Small intestine (tissue), 7 donors: ENCODE measurements at regions not wholly inside any gene's neighbourhood (a gene's known extent, or its start where the extent isn't known, plus 50 kb on each side); places are given as distances from the start of the nearest gene placed in this dataset.
A peak's percentile ranks its signal among the peaks of the same experiment; 100 is the strongest.
"Not testable (repeated sequence)": the region's sequence is repeated elsewhere in the genome, so short reads cannot be mapped to it uniquely, and the experiment has no call there.

Experiments used
- DNase-seq, 2 donors: peaks; one replicate each; pipeline versions ENCODE4 v3.0.0 to v3.0.0-alpha.2; 2013
- FAIRE-seq: peaks from 2 replicates; lab custom pipeline; 2012; peaks lifted over from hg19 to GRCh38; lab: Jason Lieb, UNC
- H3K27ac ChIP-seq, 3 donors: one replicate each; pipeline ENCODE4 v1.5.1; 2013; ENCODE audit warnings: low read length in 2 of 3, mild to moderate bottlenecking in 2 of 3, control low read depth in 1 of 3, inconsistent platforms in 1 of 3, low read depth in 1 of 3, moderate library complexity in 1 of 3
- H3K27me3 ChIP-seq, 3 donors: one replicate each; pipeline ENCODE4 v1.6.1; 2013; ENCODE audit warnings: low read length in 3 of 3, inconsistent platforms in 1 of 3; ENCODE audit not compliant: control insufficient read depth in 3 of 3, insufficient read depth in 3 of 3
- H3K36me3 ChIP-seq, 3 donors: one replicate each; pipeline ENCODE4 v1.6.1; 2013; ENCODE audit warnings: low read length in 3 of 3, inconsistent platforms in 1 of 3, low read depth in 1 of 3, mild to moderate bottlenecking in 1 of 3, moderate library complexity in 1 of 3; ENCODE audit not compliant: control insufficient read depth in 3 of 3, insufficient read depth in 2 of 3
- H3K4me1 ChIP-seq, 3 donors: one replicate each; pipeline ENCODE4 v1.6.1; 2013; ENCODE audit warnings: low read length in 2 of 3, inconsistent platforms in 1 of 3, low read depth in 1 of 3, mild to moderate bottlenecking in 1 of 3, moderate library complexity in 1 of 3; ENCODE audit not compliant: control insufficient read depth in 3 of 3, insufficient read depth in 2 of 3
- H3K4me3 ChIP-seq, 3 donors: one replicate each; pipeline ENCODE4 v1.5.1; 2013; ENCODE audit warnings: low read length in 3 of 3, control low read depth in 1 of 3, inconsistent platforms in 1 of 3, low read depth in 1 of 3, mild to moderate bottlenecking in 1 of 3, moderate library complexity in 1 of 3
- H3K9me3 ChIP-seq, 2 donors: one replicate each; pipeline ENCODE4 v1.6.1; 2013; ENCODE audit warnings: low read depth in 1 of 2, low read length in 1 of 2; ENCODE audit not compliant: control insufficient read depth in 2 of 2, insufficient read depth in 1 of 2
- WGBS, 3 donors: extraction: QIAGEN DNeasy Blood & Tissue Kit; methylation state at CpG; one replicate each; pipeline ENCODE4 v1.1.7; 2013; 5-methylcytosine and 5-hydroxymethylcytosine counted together
- donor health status: healthy with polysubstance abuse.
- donor health status: control.
- donor health status: control.
- donor health status: Bipolar disorder and iron deficiency.
- donor health status: healthy.

GRCh38 chr10:118902656-118903055, 126.9 kb upstream of the NANOS1 start:
- H3K27me3 ChIP-seq, H3K9me3 ChIP-seq, FAIRE-seq, DNase-seq, H3K36me3 ChIP-seq, H3K4me1 ChIP-seq, H3K27ac ChIP-seq, H3K4me3 ChIP-seq: not testable (repeated sequence)
- 91 to 92% (median 91%) methylated on average over 5 of the region's 5 CpGs for WGBS, 3 donors

DNA sequence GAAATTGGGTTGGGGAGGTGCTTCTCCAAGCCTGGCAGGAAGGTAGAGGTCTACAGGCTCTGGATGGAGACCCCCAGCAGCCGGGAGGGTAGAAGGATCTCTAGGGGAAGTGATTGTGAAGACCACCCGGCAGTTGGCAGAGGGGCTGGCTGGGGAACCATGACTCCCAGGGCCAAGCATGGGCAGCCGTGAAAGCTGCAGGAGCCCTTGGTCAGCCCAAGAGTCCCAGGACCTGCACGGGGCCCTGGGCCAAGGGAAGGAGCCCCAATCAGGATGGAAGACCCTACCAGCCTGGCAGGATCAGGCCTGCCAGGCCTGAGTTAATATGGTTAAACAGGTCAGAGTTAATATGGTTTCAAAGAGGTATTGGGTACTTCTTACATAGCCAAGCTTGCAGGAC, 126.3 kb upstream of the NANOS1 start:
- H3K4me3 ChIP-seq, result no peak overlapping the region
- H3K27ac ChIP-seq, result no peak overlapping the region

GRCh38 chr10:118903691-118904090, 125.8 kb upstream of the NANOS1 start:
- H3K27ac ChIP-seq, result no peak overlapping the region
- DNase-seq (no peak), FAIRE-seq (no peak)
- H3K27me3 ChIP-seq, result peaks cover 0 to 2% (median 0%) of the 10 kb centered on the region in 3 donors
- H3K36me3 ChIP-seq, result no peaks in the 10 kb centered on the region
- no peak overlapping the region for H3K4me3 ChIP-seq
- H3K9me3 ChIP-seq, result no peaks in the 10 kb centered on the region
- no peaks in the 10 kb centered on the region for H3K4me1 ChIP-seq

More for the DNA sequence above, 126.3 kb upstream of the NANOS1 start:
- Histone ChIP-seq H3K4me1 (no peaks in the 10 kb centered on the region), H3K9me3 (no peaks in the 10 kb centered on the region), H3K36me3 (no peaks in the 10 kb centered on the region), H3K27me3 (peaks cover 0 to 2% (median 0%) of the 10 kb centered on the region in 3 donors)
- FAIRE-seq (no peak), DNase-seq (no peak)
- 80 to 89% (median 85%) methylated on average over 3 to 4 of the region's 4 CpGs for WGBS, 3 donors

- DNase-seq, result no peak
- Histone ChIP-seq H3K4me1 (no peaks in the 10 kb centered on the region), H3K27ac (no peak overlapping the region), H3K4me3 (no peak overlapping the region), H3K9me3 (no peaks in the 10 kb centered on the region), H3K36me3 (no peaks in the 10 kb centered on the region), H3K27me3 (peaks cover 0 to 2% (median 0%) of the 10 kb centered on the region in 3 donors)
- WGBS, 3 donors, result 77 to 80% (median 78%) methylated on average over 8 of the region's 8 CpGs
- no peak for FAIRE-seq
Measured at GRCh38 chr10:118904286-118904685, 125.2 kb upstream of the NANOS1 start.

DNA sequence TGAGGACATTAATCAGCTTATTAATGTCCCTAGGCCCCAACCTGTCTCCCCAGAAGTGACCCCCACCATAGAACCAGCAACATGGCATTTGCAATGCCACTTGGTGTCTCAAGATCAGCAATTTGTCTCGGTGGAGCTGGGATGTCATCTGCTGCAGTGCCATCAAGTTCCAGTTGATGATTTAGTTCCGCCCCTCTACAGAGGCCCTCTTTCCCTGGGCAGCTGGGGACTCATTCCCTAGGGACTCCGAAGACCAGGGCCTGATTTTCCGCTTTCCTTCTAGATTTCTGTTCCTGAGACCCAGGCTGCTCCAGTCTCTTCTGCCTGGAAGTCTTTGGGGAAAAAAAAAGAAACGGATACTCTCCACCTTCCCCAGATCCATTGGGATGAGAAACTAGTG, 122.5 kb upstream of the NANOS1 start:
- WGBS, 3 donors, result 91 to 96% (median 91%) methylated on average over 5 of the region's 5 CpGs
- no peaks in the 10 kb centered on the region for H3K9me3 ChIP-seq
- no peak overlapping the region for H3K27ac ChIP-seq
- no peak for DNase-seq
- peaks cover 0 to 2% (median 0%) of the 10 kb centered on the region in 3 donors for H3K27me3 ChIP-seq
- H3K4me3 ChIP-seq, result no peak overlapping the region
- no peaks in the 10 kb centered on the region for H3K36me3 ChIP-seq
- no peak for FAIRE-seq
- no peaks in the 10 kb centered on the region for H3K4me1 ChIP-seq

GRCh38 chr10:118908557-118909256, 120.8 kb upstream of the NANOS1 start:
- H3K27ac ChIP-seq, result no peak overlapping the region
- no peaks in the 10 kb centered on the region for H3K4me1 ChIP-seq
- no peak overlapping the region for H3K4me3 ChIP-seq
- FAIRE-seq (no peak), DNase-seq (peak in 1 of 2 donors; percentile 77)
- no peaks in the 10 kb centered on the region for H3K9me3 ChIP-seq
- 42 to 71% (median 60%) methylated on average over 16 of the region's 16 CpGs for WGBS, 3 donors
- no peaks in the 10 kb centered on the region for H3K36me3 ChIP-seq
- peaks cover 0 to 2% (median 0%) of the 10 kb centered on the region in 3 donors for H3K27me3 ChIP-seq

DNA sequence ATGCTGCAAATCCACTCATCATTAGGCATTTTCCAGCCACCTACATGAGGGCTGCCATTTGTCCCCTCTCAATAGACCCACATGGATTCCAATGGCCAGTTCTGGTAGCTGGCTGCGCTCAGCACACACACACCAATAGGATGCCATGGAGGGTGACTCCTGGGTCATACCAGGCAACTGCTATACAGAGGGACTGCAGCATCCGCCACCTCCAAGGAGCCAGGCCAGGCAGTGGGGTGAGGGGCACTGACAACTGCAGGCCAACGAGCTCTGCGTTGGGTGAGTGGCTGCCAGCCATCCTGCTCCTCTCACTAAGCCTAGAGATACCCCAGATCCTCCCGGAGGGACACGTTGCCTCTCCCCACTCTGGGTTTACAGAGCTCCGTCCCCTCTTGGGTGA, 118.8 kb upstream of the NANOS1 start:
- FAIRE-seq (no peak), DNase-seq (no peak)
- Histone ChIP-seq H3K4me3 (no peak overlapping the region), H3K4me1 (no peaks in the 10 kb centered on the region), H3K9me3 (no peaks in the 10 kb centered on the region), H3K27ac (no peak overlapping the region), H3K36me3 (no peaks in the 10 kb centered on the region), H3K27me3 (peaks cover 0 to 2% (median 0%) of the 10 kb centered on the region in 3 donors)
- WGBS, 3 donors, result 83 to 94% (median 84%) methylated on average over 7 of the region's 7 CpGs

DNA sequence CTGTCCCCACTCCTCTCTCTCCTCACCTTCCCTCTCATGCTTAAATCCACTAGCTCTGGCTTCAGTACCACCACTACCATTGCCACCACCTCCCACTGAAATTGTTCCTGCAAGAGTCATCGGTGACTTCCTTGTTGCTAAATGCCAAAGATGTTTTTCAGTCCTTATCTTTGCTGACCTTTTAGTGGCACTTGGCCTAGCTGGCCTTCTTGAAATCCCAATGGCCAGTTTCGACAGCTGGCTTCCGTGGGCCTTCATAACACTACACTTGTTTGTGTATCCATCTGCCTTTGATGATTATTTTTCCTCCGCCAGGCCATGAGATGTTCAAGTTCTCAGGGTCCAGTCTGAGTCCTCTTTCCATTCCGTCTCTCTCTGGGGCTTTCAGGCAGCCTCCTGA, 118.2 kb upstream of the NANOS1 start:
- FAIRE-seq (no peak), DNase-seq (no peak)
- Histone ChIP-seq H3K27ac (no peak overlapping the region), H3K4me1 (no peaks in the 10 kb centered on the region), H3K36me3 (no peaks in the 10 kb centered on the region), H3K4me3 (no peak overlapping the region), H3K27me3 (peaks cover 0 to 2% (median 0%) of the 10 kb centered on the region in 3 donors), H3K9me3 (no peaks in the 10 kb centered on the region)
- WGBS, 3 donors, result 57 to 69% (median 62%) methylated on average over 5 of the region's 5 CpGs
